Kidney epithelial cell (primary cell): ENCODE measurements at regions not wholly inside any gene's neighbourhood (a gene's known extent, or its start where the extent isn't known, plus 50 kb on each side); places are given as distances from the start of the nearest gene placed in this dataset.

Experiments used
- DNase-seq: peaks from one replicate; pipeline ENCODE4 v3.0.0-alpha.2; 2010; ENCODE audit warnings: low read depth
- H3K27me3 ChIP-seq: 2 replicates; pipeline ENCODE4 v1.6.0; 2011; ENCODE audit warnings: low read length; ENCODE audit not compliant: control insufficient read depth, insufficient read depth
- H3K36me3 ChIP-seq: 2 replicates; pipeline ENCODE4 v1.5.1; 2011; ENCODE audit warnings: low read length; ENCODE audit not compliant: control insufficient read depth, insufficient read depth
- H3K4me3 ChIP-seq: 2 replicates; pipeline ENCODE4 v1.5.1; 2011; ENCODE audit warnings: low read depth, mild to moderate bottlenecking, control low read depth, low read length
- CTCF ChIP-seq: IDR thresholded peaks from 2 replicates; pipeline ENCODE4 v1.5.1; 2011; ENCODE audit warnings: mild to moderate bottlenecking, moderate library complexity, low read length, control low read depth, inconsistent platforms; ENCODE audit not compliant: insufficient read depth, poor library complexity, severe bottlenecking

DNA sequence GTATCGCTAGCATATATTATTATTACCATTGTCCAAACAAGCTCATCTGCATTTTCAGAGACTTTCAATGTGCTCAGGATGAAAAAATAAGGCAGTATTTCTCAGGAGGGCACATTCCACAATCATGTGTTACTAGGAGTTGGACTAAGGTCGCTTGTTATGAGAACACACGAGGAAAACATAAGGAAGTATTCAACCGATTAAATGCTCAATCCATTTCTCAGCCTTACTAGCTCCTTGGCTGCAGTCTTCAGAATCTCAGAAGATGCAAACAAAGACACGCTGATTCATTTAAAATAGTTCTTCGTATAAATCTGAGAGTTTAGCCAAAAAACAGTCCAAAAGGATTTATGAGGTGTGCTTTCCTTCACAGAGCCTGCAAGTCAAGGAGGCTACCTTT is 82.0 kb upstream of the JAK1 start:
- Histone ChIP-seq H3K27me3 (no peaks in the 10 kb centered on the region), H3K4me3 (no peak overlapping the region), H3K36me3 (no peaks in the 10 kb centered on the region)
- no peak for TF ChIP-seq CTCF
- no peak for DNase-seq

GRCh38 chr1:65049941-65050713 is 83.8 kb upstream of the JAK1 start:
- Histone ChIP-seq H3K27me3 (no peaks in the 10 kb centered on the region), H3K36me3 (no peaks in the 10 kb centered on the region), H3K4me3 (no peak overlapping the region)
- TF ChIP-seq CTCF, result no peak
- DNase-seq, result no peak

DNA sequence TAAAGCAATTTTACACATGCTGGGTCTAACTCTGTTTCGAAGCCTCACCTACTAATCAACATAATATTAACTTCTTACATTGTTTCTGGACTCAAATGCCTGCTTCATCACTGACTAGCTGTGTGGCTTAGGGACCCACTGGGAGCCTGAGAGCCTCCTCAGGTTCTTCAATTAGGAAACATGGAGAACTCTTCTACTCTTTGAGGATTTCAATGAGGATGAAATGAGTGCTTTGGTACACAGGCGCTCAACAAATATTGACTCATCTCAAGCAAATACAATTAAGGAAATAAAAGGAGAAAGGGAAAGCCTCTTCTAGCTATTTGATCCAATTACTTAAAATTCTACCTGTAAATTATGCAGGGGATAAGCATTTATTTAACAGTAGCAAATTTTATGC is 84.4 kb upstream of the JAK1 start:
- DNase-seq, result no peak
- Histone ChIP-seq H3K4me3 (no peak overlapping the region), H3K27me3 (no peaks in the 10 kb centered on the region), H3K36me3 (no peaks in the 10 kb centered on the region)
- no peak for TF ChIP-seq CTCF

- Histone ChIP-seq H3K4me3 (no peak overlapping the region), H3K27me3 (no peaks in the 10 kb centered on the region), H3K36me3 (no peaks in the 10 kb centered on the region)
- DNase-seq, result no peak
- TF ChIP-seq CTCF, result no peak
Observed at GRCh38 chr1:65054481-65054880, 88.1 kb upstream of the JAK1 start.

- TF ChIP-seq CTCF, result no peak
- no peak for DNase-seq
Observed at GRCh38 chr1:65055747-65056146, 89.4 kb upstream of the JAK1 start.

DNA sequence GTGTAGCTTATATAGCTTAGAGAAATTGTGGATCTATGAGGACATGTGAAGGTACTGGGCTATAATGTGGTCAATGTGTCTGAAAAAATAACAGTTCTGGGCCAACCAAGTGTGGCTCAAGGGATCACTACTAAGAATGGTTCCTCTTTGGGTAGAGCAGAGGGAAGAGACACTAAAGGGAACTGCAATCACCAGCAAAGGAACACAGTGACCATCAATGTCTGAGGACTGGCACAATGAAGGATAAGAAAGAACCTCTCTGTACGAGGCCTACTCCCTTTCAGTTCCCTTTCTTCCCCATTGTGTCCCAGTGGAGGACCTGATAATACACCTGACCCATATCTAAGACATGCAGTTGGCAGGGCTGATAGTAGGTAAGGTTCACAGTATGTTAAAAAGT is 89.9 kb upstream of the JAK1 start:
- H3K27me3 ChIP-seq, result no peaks in the 10 kb centered on the region
- no peaks in the 10 kb centered on the region for H3K36me3 ChIP-seq
- DNase-seq, result no peak
- TF ChIP-seq CTCF, result no peak
- no peak overlapping the region for H3K4me3 ChIP-seq

More at GRCh38 chr1:65055747-65056146, 89.4 kb upstream of the JAK1 start:
- Histone ChIP-seq H3K4me3 (no peak overlapping the region), H3K27me3 (no peaks in the 10 kb centered on the region), H3K36me3 (no peaks in the 10 kb centered on the region)
